Epithelial cell of esophagus (primary cell): ENCODE measurements at regions not wholly inside any gene's neighbourhood (a gene's known extent, or its start where the extent isn't known, plus 50 kb on each side); places are given as distances from the start of the nearest gene placed in this dataset.

Source experiments
- DNase-seq: peaks from one replicate; pipeline ENCODE4 v3.0.0; 2010; ENCODE audit warnings: low read depth
- H3K4me3 ChIP-seq: 2 replicates; pipeline ENCODE4 v1.5.1; 2011; ENCODE audit warnings: mild to moderate bottlenecking, low read length, control low read depth
- TF ChIP-seq, protein P1 (sequence below): IDR thresholded peaks from 2 replicates; pipeline ENCODE4 v1.5.1; 2011; ENCODE audit warnings: low read depth, mild to moderate bottlenecking, low read length, control low read depth, inconsistent platforms; ENCODE audit not compliant: insufficient read depth; ENCODE audit errors: missing control alignments

DNA sequence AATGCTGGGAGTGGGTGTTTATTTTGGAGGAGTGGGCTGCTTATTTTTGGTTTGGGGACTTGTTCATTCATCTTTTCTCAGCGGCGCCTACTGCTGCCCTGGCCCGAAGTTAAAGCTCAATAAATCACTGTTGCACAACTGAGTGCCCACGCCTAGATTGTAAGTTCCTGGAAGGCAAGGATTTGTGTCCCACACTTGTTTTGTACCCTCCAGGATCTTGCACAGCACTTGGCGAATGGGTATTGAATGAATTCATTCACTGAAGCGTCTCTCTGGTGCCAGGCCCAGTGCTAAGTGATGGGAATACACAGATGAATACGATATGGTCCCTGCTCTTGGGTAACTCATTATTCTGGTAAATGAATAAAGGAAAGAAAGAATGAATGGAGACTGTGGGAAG, 153.3 kb upstream of the PARP11 start:
- no peak overlapping the region for H3K4me3 ChIP-seq
- no peak for DNase-seq
- TF ChIP-seq, protein P1, sequence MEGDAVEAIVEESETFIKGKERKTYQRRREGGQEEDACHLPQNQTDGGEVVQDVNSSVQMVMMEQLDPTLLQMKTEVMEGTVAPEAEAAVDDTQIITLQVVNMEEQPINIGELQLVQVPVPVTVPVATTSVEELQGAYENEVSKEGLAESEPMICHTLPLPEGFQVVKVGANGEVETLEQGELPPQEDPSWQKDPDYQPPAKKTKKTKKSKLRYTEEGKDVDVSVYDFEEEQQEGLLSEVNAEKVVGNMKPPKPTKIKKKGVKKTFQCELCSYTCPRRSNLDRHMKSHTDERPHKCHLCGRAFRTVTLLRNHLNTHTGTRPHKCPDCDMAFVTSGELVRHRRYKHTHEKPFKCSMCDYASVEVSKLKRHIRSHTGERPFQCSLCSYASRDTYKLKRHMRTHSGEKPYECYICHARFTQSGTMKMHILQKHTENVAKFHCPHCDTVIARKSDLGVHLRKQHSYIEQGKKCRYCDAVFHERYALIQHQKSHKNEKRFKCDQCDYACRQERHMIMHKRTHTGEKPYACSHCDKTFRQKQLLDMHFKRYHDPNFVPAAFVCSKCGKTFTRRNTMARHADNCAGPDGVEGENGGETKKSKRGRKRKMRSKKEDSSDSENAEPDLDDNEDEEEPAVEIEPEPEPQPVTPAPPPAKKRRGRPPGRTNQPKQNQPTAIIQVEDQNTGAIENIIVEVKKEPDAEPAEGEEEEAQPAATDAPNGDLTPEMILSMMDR: no peak

DNA sequence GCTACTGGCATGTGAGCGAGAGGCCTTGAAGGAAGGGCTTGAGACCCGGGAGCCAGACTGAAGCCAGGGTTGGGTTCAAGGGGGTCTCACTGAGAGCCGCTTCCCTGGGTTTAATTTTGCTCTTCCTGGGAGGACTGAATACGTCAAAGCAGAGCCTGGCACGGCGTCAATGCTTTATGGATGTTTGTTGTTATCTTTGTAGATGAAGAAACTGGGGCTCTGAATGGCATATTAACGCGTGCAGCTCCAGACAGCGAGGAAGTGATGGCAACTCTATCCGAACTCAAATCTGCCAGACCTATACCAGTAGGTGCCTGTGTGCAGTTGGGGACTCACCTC, 152.8 kb upstream of the PARP11 start:
- TF ChIP-seq, protein P1: no peak
- DNase-seq: no peak
- H3K4me3 ChIP-seq: no peak overlapping the region

- TF ChIP-seq, protein P1: no peak
- no peak for DNase-seq
- no peak overlapping the region for H3K4me3 ChIP-seq
Observed at GRCh38 chr12:4025181-4026019, 152.2 kb upstream of the PARP11 start.

DNA sequence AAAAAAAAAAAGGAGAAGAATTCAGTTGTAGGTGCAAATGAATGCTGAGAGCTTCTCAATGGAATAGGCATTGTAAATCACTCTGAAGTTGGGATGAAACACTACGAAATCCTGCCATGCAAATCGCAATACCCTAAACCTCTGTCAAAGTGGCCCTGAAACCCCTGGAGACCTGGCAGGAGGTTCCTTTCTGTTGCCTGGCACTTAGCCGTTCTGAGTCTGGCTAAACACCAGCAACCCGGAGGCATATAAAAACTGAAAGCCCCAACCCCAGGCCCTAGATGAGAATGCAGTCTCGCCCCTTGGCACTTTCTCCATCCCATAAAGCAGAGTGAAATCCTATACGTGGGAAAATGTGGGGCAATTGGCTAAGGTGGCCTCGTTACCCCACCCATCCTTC, 151.5 kb upstream of the PARP11 start:
- H3K4me3 ChIP-seq: no peak overlapping the region
- TF ChIP-seq, protein P1: no peak
- DNase-seq: no peak

DNA sequence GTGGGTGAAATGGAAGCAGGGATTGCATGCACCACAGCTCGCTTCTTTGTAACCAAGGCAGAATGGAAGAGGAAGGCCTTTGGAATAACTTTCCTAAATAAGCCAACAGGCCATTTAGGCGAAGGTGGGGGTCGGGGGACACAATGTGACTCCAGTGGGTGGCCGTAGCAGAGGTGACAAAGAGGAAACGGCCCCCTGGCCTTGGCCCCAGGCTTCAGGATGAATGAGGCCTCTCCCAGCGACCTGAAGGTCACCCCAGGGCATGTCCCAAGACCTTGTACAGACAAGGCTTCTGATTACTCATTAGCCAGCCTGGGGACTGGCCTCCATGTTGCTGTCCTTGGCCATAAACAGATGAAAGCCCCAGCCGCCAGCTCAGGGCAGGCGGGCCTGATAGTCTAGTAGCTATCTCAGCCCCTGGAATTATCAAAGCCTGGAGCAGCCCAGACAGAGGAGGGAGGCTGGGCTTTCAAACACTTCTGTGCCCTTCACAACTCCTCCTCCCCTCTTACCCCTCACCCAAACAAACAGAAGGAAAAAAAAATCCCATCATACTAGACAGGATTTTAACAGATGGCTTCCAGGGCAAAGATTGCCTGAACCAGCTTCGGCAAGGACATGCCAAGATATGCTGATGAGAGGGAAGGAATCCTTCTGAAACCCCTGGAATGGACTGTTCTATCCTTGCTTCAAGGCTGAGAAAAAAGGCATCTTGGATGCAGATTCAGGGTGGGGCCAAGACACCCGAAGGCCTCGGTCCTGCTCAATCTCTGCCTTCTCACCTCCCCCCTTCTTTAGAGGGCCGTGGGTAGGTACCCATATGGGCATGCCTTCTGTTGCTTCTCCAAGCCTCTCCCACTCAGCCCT, 142.3 kb upstream of the PARP11 start:
- TF ChIP-seq, protein P1: no peak
- DNase-seq: no peak
- H3K4me3 ChIP-seq: no peak overlapping the region

GRCh38 chr12:4014858-4015224, 141.6 kb upstream of the PARP11 start:
- TF ChIP-seq, protein P1: no peak
- no peak overlapping the region for H3K4me3 ChIP-seq
- DNase-seq: no peak
